ENCODE measurements at regions not wholly inside any gene's neighbourhood (a gene's known extent, or its start where the extent isn't known, plus 50 kb on each side); places are given as distances from the start of the nearest gene placed in this dataset.

DNA sequence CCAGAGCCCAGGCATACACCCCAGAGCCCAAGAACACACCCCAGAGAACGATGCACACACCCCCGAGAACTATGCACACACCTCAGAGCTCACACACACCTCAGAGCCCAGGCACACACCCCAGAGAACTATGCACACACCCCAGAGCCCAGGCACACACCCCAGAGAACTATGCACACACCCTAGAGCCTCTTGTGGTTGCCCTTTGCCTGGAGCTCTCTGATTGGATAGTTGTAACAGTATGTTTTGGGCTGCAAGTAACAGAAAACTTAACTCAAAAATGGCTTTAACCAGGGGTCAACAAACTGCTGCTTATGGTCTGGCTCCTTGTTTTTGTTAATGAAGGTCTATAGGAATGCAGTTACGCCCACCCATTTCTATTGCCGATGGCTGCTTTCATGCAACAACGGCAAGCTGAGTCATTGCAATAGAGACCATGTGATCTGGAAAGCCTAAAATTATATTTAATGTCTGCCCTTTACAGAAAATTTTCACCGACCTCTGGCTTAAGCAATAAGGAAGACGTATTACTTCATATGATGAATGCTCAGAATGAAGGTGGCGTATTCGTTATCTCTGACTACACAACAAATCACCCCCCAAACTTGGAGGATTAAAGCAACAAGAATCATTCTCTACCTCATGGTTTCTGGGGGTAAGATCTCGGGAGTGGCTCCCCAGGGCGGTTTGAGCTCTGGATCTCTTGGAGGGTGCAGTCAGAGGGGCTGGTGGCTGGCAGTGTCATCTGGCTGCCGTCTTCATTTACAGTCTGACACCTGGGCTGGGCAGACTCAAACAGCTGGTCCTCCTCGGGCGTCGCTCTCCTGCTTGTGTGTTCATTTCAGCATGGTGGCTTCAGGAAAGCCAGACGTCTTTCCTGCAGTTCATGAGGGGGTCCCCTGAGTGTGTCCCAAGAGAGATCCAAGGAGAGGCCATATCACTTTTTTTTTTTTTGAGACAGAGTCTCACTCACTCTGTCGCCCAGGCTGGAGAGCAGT is 66.3 kb upstream of the NCOR2 start:
- TF ChIP-seq, protein P1, sequence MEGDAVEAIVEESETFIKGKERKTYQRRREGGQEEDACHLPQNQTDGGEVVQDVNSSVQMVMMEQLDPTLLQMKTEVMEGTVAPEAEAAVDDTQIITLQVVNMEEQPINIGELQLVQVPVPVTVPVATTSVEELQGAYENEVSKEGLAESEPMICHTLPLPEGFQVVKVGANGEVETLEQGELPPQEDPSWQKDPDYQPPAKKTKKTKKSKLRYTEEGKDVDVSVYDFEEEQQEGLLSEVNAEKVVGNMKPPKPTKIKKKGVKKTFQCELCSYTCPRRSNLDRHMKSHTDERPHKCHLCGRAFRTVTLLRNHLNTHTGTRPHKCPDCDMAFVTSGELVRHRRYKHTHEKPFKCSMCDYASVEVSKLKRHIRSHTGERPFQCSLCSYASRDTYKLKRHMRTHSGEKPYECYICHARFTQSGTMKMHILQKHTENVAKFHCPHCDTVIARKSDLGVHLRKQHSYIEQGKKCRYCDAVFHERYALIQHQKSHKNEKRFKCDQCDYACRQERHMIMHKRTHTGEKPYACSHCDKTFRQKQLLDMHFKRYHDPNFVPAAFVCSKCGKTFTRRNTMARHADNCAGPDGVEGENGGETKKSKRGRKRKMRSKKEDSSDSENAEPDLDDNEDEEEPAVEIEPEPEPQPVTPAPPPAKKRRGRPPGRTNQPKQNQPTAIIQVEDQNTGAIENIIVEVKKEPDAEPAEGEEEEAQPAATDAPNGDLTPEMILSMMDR (IDR thresholded peaks at IDR 0.05; ENCODE audit: low read length): no peak
- no peak for TF ChIP-seq EZH2 (IDR thresholded peaks at IDR 0.05; ENCODE audit: borderline replicate concordance, low read length)

All from OCI-LY1 (cell line).